Spleen (tissue), 11 donors: ENCODE measurements at regions not wholly inside any gene's neighbourhood (a gene's known extent, or its start where the extent isn't known, plus 50 kb on each side); places are given as distances from the start of the nearest gene placed in this dataset.

Experiments
- DNase-seq: peaks from one replicate; pipeline ENCODE4 v3.0.0-alpha.2; 2020
- H3K27ac ChIP-seq, 8 donors: fragments of 200-600 bp; sonication (generic) in 7 of 8; 1 replicate in 4 of 8; 2 replicates in 4 of 8; pipeline versions ENCODE4 v1.5.0 to v1.8.0; 2016 to 2021; ENCODE audit warnings: inconsistent platforms in 4 of 8, mild to moderate bottlenecking in 4 of 8, moderate library complexity in 1 of 8
- H3K27me3 ChIP-seq, 7 donors: fragments of 200-600 bp; sonication (generic) in 6 of 7; replicated peaks in 1 of 7; 1 replicate in 4 of 7; 2 replicates in 3 of 7; pipeline versions ENCODE4 v1.5.0 to v1.8.0; 2016 to 2021; ENCODE audit warnings: inconsistent platforms in 3 of 7, mild to moderate bottlenecking in 1 of 7
- H3K36me3 ChIP-seq, 6 donors: fragments of 200-600 bp; sonication (generic) in 5 of 6; 1 replicate in 4 of 6; 2 replicates in 2 of 6; pipeline versions ENCODE4 v1.5.0 to v1.8.0; 2016 to 2021; ENCODE audit warnings: inconsistent platforms in 2 of 6
- H3K4me1 ChIP-seq, 6 donors: fragments of 200-600 bp; sonication (generic) in 5 of 6; 1 replicate in 3 of 6; 2 replicates in 3 of 6; pipeline versions ENCODE4 v1.5.0 to v1.8.0; 2016 to 2021; ENCODE audit warnings: inconsistent platforms in 3 of 6
- H3K4me3 ChIP-seq, 8 donors: fragments of 200-600 bp; sonication (generic) in 7 of 8; 1 replicate in 4 of 8; 2 replicates in 4 of 8; pipeline versions ENCODE4 v1.5.0 to v1.8.0; 2016 to 2021; ENCODE audit warnings: inconsistent platforms in 4 of 8, mild to moderate bottlenecking in 4 of 8, moderate library complexity in 2 of 8
- H3K9me3 ChIP-seq, 8 donors: fragments of 200-600 bp; sonication (generic) in 7 of 8; 1 replicate in 4 of 8; 2 replicates in 4 of 8; pipeline versions ENCODE4 v1.5.0 to v1.8.0; 2016 to 2021; ENCODE audit warnings: inconsistent platforms in 4 of 8
- POLR2A ChIP-seq, 3 donors: fragments of 450-650 bp; IDR thresholded peaks; one replicate each; pipeline ENCODE4 v1.5.1; 2017; ENCODE audit warnings: antibody characterized with exemption in 3 of 3, mild to moderate bottlenecking in 1 of 3
- POLR2AphosphoS5 ChIP-seq, 3 donors: sonication (generic); formaldehyde crosslinking; IDR thresholded peaks; one replicate each; pipeline ENCODE4 v1.5.1; 2017; ENCODE audit warnings: antibody characterized with exemption in 3 of 3
- WGBS, 5 donors: extraction: QIAGEN DNeasy Blood & Tissue Kit in 3 of 5; methylation state at CpG; one replicate each; pipeline versions ENCODE4 v1.1.5 to v1.1.7; 2013 to 2018; 5-methylcytosine and 5-hydroxymethylcytosine counted together
- intact Hi-C: fragments of 100-400 bp; cut with DNase I; formaldehyde crosslinking; loops from one replicate; pipeline ENCODE4 v1.15.0; 2023; ENCODE audit warnings: low total_unique reads
- TF ChIP-seq, protein P1 (sequence below), 11 experiments: fragments of 200-600 bp in 7 of 11; fragments of 450-650 bp in 4 of 11; sonication (generic) in 4 of 11; IDR thresholded peaks in 8 of 11; conservative IDR thresholded peaks in 3 of 11; 1 replicate in 7 of 11; 2 replicates in 4 of 11; pipeline versions ENCODE4 v1.4.0 to v1.8.0; 2016 to 2021; ENCODE audit warnings: antibody characterized with exemption in 11 of 11, inconsistent platforms in 4 of 11, mild to moderate bottlenecking in 1 of 11
- donor health status: healthy with polysubstance abuse.
- donor health status: DM: no; HTN: no; CAD: no; lungs with moderate emphysema.
- donor health status: DM: no; HTN: no; CAD: no.
- donor health status: Bipolar disorder and iron deficiency.
- donor health status: healthy.
- donor health status: DM: no; HTN: no; CAD: no.
- donor health status: DM: yes; HTN: yes; CAD: no.

- TF ChIP-seq, protein P1, sequence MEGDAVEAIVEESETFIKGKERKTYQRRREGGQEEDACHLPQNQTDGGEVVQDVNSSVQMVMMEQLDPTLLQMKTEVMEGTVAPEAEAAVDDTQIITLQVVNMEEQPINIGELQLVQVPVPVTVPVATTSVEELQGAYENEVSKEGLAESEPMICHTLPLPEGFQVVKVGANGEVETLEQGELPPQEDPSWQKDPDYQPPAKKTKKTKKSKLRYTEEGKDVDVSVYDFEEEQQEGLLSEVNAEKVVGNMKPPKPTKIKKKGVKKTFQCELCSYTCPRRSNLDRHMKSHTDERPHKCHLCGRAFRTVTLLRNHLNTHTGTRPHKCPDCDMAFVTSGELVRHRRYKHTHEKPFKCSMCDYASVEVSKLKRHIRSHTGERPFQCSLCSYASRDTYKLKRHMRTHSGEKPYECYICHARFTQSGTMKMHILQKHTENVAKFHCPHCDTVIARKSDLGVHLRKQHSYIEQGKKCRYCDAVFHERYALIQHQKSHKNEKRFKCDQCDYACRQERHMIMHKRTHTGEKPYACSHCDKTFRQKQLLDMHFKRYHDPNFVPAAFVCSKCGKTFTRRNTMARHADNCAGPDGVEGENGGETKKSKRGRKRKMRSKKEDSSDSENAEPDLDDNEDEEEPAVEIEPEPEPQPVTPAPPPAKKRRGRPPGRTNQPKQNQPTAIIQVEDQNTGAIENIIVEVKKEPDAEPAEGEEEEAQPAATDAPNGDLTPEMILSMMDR (IDR thresholded peaks at IDR 0.05 in 8 of 11, conservative IDR thresholded peaks at IDR 0.05 in 3 of 11) = no peak
- TF ChIP-seq POLR2AphosphoS5 (IDR thresholded peaks at IDR 0.05) = no peak
- no peak for TF ChIP-seq POLR2A (IDR thresholded peaks at IDR 0.05)
- Histone ChIP-seq H3K4me3 (peak overlapping the region in 1 of 8 donors; percentile 24), H3K27ac (peak overlapping the region in 4 of 8 donors; percentile 30 to 77 (median 62)), H3K9me3 (peaks cover 0 to 9% (median 0%) of the 10 kb centered on the region in 8 donors), H3K4me1 (peaks cover 0 to 24% (median 8%) of the 10 kb centered on the region in 6 donors), H3K27me3 (no peaks in the 10 kb centered on the region), H3K36me3 (no peaks in the 10 kb centered on the region)
- WGBS, 5 donors = 59 to 70% (median 67%) methylated on average over 6 of the region's 6 CpGs
- intact Hi-C loops = no loop called here
- no peak for DNase-seq
Measured at GRCh38 chr5:62690421-62690820, 111.8 kb downstream of the LRRC70 start.

DNA sequence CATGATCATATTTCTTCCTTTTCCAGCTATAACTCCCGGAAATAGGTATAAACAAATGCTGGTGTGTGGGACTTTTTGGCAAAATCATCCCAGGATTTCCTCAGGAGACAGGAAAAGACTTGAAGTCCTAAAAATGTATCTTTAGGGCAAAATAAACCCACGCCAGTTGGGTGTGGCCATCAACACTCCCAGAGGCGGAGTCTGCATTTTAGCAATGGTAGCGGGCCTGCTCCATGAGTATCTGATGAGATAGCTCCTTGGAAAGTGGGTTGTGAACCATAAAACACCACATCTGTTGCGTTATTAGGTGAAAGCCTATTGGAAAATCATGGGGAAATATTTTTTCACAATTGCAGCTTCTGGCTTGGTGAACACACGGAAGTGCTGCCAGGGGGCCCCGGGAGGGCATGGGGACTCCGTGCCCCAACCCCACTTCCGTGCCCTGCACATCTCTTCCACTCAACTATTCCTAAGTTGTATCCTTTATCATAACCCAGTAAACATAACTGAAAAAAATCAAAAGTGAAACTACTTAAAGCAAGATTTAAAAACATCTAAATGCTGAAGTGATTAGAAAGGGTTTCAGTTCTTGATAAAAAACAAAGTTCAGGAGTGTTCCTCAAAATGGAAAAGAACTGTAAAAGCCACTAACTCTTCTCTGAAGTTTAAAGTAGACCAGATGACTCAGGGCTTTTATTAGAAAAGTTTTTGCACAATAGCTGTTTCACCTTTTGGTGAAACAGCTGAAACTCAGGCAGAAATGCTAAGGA, 111.2 kb downstream of the LRRC70 start:
- no peak for DNase-seq
- intact Hi-C loops = no loop called here
- Histone ChIP-seq H3K36me3 (no peaks in the 10 kb centered on the region), H3K27ac (peak overlapping the region in 5 of 8 donors; percentile 30 to 77 (median 48)), H3K9me3 (peaks cover 0 to 9% (median 0%) of the 10 kb centered on the region in 8 donors), H3K4me1 (peaks cover 0 to 28% (median 8%) of the 10 kb centered on the region in 6 donors), H3K4me3 (peak overlapping the region in 4 of 8 donors; percentile 4 to 56 (median 16)), H3K27me3 (no peaks in the 10 kb centered on the region)
- TF ChIP-seq POLR2A (IDR thresholded peaks at IDR 0.05) = no peak
- TF ChIP-seq POLR2AphosphoS5 (IDR thresholded peaks at IDR 0.05) = no peak
- TF ChIP-seq, protein P1 (IDR thresholded peaks at IDR 0.05 in 8 of 11, conservative IDR thresholded peaks at IDR 0.05 in 3 of 11) = no peak
- WGBS, 5 donors = 34 to 56% (median 45%) methylated on average over 9 of the region's 9 CpGs

DNA sequence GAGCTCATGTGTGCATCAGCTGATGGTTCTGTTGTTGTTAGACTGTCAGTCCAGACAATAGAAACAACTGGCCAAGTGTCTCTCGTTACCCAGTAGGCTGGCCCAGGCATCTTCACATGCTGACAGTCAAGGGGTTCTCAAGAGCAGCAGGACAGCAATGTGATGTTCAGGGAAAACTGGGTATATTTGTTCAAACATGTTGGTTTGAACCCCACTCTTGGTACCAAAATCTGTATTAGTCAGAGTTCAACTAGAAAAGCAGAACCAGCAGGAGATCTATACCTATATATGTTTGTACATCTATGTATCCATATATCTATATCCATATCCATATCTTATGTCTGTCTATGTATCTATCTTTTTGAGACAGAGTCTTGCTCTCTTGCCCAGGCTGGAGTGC, 108.1 kb downstream of the LRRC70 start:
- intact Hi-C loops = no loop called here
- TF ChIP-seq POLR2AphosphoS5 (IDR thresholded peaks at IDR 0.05) = no peak
- TF ChIP-seq, protein P1 (IDR thresholded peaks at IDR 0.05 in 8 of 11, conservative IDR thresholded peaks at IDR 0.05 in 3 of 11) = no peak
- no peak for TF ChIP-seq POLR2A (IDR thresholded peaks at IDR 0.05)
- DNase-seq = no peak
- 84 to 100% (median 91%) methylated on average over 1 of the region's 1 CpG; no CpG with 5 or more reads in 1 of the 5 donors for WGBS, 5 donors
- Histone ChIP-seq H3K9me3 (peaks cover 0 to 9% (median 0%) of the 10 kb centered on the region in 8 donors), H3K4me3 (no peak overlapping the region), H3K4me1 (peaks cover 0 to 28% (median 8%) of the 10 kb centered on the region in 6 donors), H3K27ac (no peak overlapping the region), H3K36me3 (no peaks in the 10 kb centered on the region), H3K27me3 (no peaks in the 10 kb centered on the region)

DNA sequence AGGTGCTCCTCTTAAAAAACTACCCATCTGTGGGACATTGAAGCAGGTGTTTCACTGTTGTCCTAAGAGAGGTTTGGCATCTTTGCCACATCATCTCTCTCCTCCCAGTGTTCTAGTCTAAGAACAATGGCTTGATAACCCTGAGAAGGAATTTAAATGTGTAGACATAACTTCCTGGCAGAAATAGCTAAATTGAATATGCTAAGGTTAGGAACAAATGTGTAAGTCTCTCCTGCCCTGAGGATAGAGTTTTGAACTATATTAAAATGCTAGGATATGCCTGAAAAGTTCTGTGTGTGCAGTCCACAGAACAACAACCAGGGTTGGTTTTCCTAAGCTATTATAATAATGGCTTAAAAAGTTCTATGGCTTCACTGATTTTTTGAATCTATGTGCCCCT, 106.6 kb downstream of the LRRC70 start:
- no peaks in the 10 kb centered on the region for H3K27me3 ChIP-seq

More for the DNA sequence above, 106.6 kb downstream of the LRRC70 start:
- peak overlapping the region in 6 of 8 donors; percentile 18 to 53 (median 38) for H3K27ac ChIP-seq
- no peaks in the 10 kb centered on the region for H3K36me3 ChIP-seq
- intact Hi-C loops = no loop called here
- TF ChIP-seq POLR2A (IDR thresholded peaks at IDR 0.05) (no peak), POLR2AphosphoS5 (IDR thresholded peaks at IDR 0.05) (no peak)
- TF ChIP-seq, protein P1 (IDR thresholded peaks at IDR 0.05 in 8 of 11, conservative IDR thresholded peaks at IDR 0.05 in 3 of 11) = no peak
- H3K4me1 ChIP-seq = peaks cover 0 to 21% (median 6%) of the 10 kb centered on the region in 6 donors
- DNase-seq = no peak
- H3K9me3 ChIP-seq = peaks cover 0 to 9% (median 0%) of the 10 kb centered on the region in 8 donors
- no peak overlapping the region for H3K4me3 ChIP-seq
